Adrenal gland (tissue), 9 donors: ENCODE measurements at regions not wholly inside any gene's neighbourhood (a gene's known extent, or its start where the extent isn't known, plus 50 kb on each side); places are given as distances from the start of the nearest gene placed in this dataset.

ENCODE experiments used
- DNase-seq, 7 donors: peaks; one replicate each; pipeline ENCODE4 v3.0.0-alpha.2; 2019 to 2020
- H3K27ac ChIP-seq, 5 donors: fragments of 200-600 bp; sonication (generic) in 4 of 5; 1 replicate in 3 of 5; 2 replicates in 2 of 5; pipeline versions ENCODE4 v1.5.1 to v1.8.0; 2016 to 2020; ENCODE audit warnings: mild to moderate bottlenecking in 1 of 5
- H3K27me3 ChIP-seq: fragments of 200-600 bp; 2 replicates; pipeline ENCODE4 v1.8.0; 2021
- H3K36me3 ChIP-seq, 2 donors: fragments of 200-600 bp; replicated peaks in 1 of 2; 1 replicate in 1 of 2; 2 replicates in 1 of 2; pipeline versions ENCODE4 v1.5.1 to v1.8.0; 2018 to 2022
- H3K4me1 ChIP-seq, 2 donors: fragments of 200-600 bp; replicated peaks in 1 of 2; 1 replicate in 1 of 2; 2 replicates in 1 of 2; pipeline versions ENCODE4 v1.5.1 to v1.8.0; 2018 to 2021
- H3K4me3 ChIP-seq, 4 donors: fragments of 200-600 bp; sonication (generic) in 3 of 4; one replicate each; pipeline ENCODE4 v1.5.1; 2016 to 2018
- H3K9me3 ChIP-seq, 3 donors: fragments of 200-600 bp; sonication (generic) in 1 of 3; replicated peaks in 1 of 3; 1 replicate in 2 of 3; 2 replicates in 1 of 3; pipeline versions ENCODE4 v1.5.1 to v1.8.0; 2016 to 2021
- POLR2A ChIP-seq, 2 donors: fragments of 450-650 bp; IDR thresholded peaks; one replicate each; pipeline ENCODE4 v1.6.1; 2017; ENCODE audit warnings: antibody characterized with exemption in 2 of 2, mild to moderate bottlenecking in 2 of 2, moderate library complexity in 1 of 2
- WGBS, 4 donors: extraction: QIAGEN DNeasy Blood & Tissue Kit in 2 of 4; methylation state at CpG; one replicate each; pipeline versions ENCODE4 v1.1.5 to v1.1.7; 2013 to 2017; 5-methylcytosine and 5-hydroxymethylcytosine counted together
- intact Hi-C, 2 donors: fragments of 100-400 bp; cut with DNase I; formaldehyde crosslinking; loops; one replicate each; pipeline versions ENCODE4 v1.14.1 to v1.15.0; 2022 to 2023
- TF ChIP-seq, protein P1 (sequence below), 6 experiments: fragments of 450-650 bp in 4 of 6; fragments of 200-600 bp in 2 of 6; sonication (generic) in 1 of 6; IDR thresholded peaks; 1 replicate in 5 of 6; 2 replicates in 1 of 6; pipeline versions ENCODE4 v1.5.1 to v1.8.0; 2016 to 2021; ENCODE audit warnings: antibody characterized with exemption in 6 of 6, mild to moderate bottlenecking in 2 of 6, moderate library complexity in 1 of 6
- donor health status: healthy with polysubstance abuse.
- donor health status: Bipolar disorder and iron deficiency.
- donor health status: DM: yes; HTN: yes; CAD: no.
- donor health status: DM: no; HTN: no; CAD: no.
- donor health status: DM: no; HTN: no; CAD: no.

DNA sequence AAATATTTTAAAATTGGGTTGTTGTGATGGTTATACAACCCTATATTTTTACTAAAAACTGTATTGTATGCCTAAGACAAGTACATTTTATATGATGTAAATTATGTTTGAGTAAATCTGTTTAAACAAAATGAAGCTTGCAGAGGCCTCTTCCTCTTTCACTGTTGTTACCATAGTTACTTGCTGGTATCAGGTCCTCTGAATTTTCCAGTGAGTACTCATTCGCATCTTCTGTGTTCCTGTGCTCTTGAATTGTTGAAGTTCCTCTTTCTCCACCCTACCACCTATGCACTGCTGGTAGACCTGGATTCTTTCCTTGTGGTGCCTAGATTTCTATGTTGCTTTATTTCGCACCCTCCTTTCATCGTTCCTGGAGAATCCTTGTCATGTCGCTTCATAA lies 938.5 kb upstream of the ACO1 start:
- Histone ChIP-seq H3K4me3 (no peak overlapping the region), H3K36me3 (no peaks in the 10 kb centered on the region), H3K27me3 (no peaks in the 10 kb centered on the region), H3K27ac (no peak overlapping the region), H3K4me1 (no peaks in the 10 kb centered on the region), H3K9me3 (no peaks in the 10 kb centered on the region)
- WGBS, 4 donors = 88 to 95% (median 92%) methylated on average over 4 of the region's 4 CpGs
- no peak for TF ChIP-seq POLR2A (IDR thresholded peaks at IDR 0.05)
- TF ChIP-seq, protein P1, sequence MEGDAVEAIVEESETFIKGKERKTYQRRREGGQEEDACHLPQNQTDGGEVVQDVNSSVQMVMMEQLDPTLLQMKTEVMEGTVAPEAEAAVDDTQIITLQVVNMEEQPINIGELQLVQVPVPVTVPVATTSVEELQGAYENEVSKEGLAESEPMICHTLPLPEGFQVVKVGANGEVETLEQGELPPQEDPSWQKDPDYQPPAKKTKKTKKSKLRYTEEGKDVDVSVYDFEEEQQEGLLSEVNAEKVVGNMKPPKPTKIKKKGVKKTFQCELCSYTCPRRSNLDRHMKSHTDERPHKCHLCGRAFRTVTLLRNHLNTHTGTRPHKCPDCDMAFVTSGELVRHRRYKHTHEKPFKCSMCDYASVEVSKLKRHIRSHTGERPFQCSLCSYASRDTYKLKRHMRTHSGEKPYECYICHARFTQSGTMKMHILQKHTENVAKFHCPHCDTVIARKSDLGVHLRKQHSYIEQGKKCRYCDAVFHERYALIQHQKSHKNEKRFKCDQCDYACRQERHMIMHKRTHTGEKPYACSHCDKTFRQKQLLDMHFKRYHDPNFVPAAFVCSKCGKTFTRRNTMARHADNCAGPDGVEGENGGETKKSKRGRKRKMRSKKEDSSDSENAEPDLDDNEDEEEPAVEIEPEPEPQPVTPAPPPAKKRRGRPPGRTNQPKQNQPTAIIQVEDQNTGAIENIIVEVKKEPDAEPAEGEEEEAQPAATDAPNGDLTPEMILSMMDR (IDR thresholded peaks at IDR 0.05) = no peak
- no peak for DNase-seq
- intact Hi-C loops = no loop called here

DNA sequence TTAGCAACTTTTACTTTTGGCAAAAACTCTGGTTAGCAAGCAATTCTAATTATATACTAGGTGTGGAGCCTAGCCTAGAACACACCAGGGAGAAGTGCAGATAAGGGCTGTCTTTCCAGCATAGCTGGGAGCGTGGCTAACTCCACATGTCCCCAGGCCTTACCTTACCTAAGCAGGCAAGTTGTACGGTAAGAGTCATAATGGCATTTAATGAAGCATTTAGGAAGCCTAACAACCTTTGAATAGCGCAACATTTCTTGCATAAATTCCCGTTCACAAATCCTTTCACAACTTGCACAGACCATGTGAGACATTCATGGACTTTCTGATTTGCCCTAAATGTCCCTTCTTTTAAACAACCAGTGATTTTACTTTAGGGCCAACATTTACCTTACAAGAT lies 917.4 kb upstream of the ACO1 start:
- H3K9me3 ChIP-seq = no peaks in the 10 kb centered on the region
- no peak for DNase-seq
- H3K27me3 ChIP-seq = no peaks in the 10 kb centered on the region
- H3K36me3 ChIP-seq = no peaks in the 10 kb centered on the region
- TF ChIP-seq, protein P1 (IDR thresholded peaks at IDR 0.05) = no peak
- no peak for TF ChIP-seq POLR2A (IDR thresholded peaks at IDR 0.05)
- 84 to 89% (median 87%) methylated on average over 4 of the region's 4 CpGs for WGBS, 4 donors
- H3K4me1 ChIP-seq = no peaks in the 10 kb centered on the region
- intact Hi-C loops = no loop called here
- no peak overlapping the region for H3K4me3 ChIP-seq
- H3K27ac ChIP-seq = no peak overlapping the region

DNA sequence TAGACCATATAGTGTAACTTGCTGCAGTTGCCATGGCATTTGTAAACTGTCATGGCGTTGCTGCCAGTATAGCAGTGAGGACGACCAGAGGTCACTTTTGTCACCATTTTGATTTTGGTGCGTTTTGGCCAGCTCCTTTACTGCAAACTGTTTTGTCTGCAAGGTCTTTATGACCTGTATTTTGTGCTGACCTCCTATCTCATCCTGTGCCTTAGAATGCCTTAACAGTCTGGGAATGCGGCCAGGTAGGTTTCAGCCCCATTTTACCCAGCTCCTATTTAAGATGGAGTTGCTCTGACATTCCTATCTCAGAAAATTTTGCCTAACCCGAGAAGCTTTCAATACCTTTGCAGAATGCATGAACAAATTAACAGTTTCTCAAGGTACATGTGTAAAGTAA lies 914.4 kb upstream of the ACO1 start:
- 65 to 82% (median 74%) methylated on average over 5 of the region's 5 CpGs for WGBS, 4 donors
- TF ChIP-seq, protein P1 (IDR thresholded peaks at IDR 0.05) = no peak
- no peak for TF ChIP-seq POLR2A (IDR thresholded peaks at IDR 0.05)
- Histone ChIP-seq H3K27me3 (no peaks in the 10 kb centered on the region), H3K4me3 (no peak overlapping the region), H3K9me3 (no peaks in the 10 kb centered on the region), H3K4me1 (no peaks in the 10 kb centered on the region), H3K27ac (no peak overlapping the region), H3K36me3 (no peaks in the 10 kb centered on the region)
- intact Hi-C loops = no loop called here
- no peak for DNase-seq

DNA sequence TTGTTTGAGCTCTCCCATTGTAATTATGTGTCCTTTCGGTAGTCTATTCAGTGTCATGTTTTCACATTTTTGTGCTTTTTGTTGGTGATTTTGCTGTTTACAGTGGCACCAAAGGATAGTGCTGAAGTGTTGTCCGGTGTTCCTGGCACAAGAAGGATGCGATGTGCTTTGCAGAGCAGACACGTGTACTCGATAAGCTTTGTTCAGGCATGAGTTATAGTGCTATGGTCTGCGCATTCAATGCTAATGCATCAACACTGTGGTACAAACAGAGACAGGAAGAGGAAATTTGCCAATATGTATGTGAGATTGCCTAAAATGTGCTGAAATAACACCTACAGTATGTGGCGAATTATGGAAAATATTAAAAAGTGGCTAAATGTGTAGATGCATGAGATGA lies 913.4 kb upstream of the ACO1 start:
- TF ChIP-seq, protein P1 (IDR thresholded peaks at IDR 0.05) = no peak
- no peak for TF ChIP-seq POLR2A (IDR thresholded peaks at IDR 0.05)
- Histone ChIP-seq H3K27ac (no peak overlapping the region), H3K27me3 (no peaks in the 10 kb centered on the region), H3K36me3 (no peaks in the 10 kb centered on the region), H3K4me1 (no peaks in the 10 kb centered on the region), H3K4me3 (no peak overlapping the region), H3K9me3 (no peaks in the 10 kb centered on the region)
- 82 to 90% (median 86%) methylated on average over 7 of the region's 7 CpGs for WGBS, 4 donors
- intact Hi-C loops = no loop called here
- DNase-seq = no peak
